Astrocyte (in vitro differentiated cells and primary cell): ENCODE measurements at regions not wholly inside any gene's neighbourhood (a gene's known extent, or its start where the extent isn't known, plus 50 kb on each side); places are given as distances from the start of the nearest gene placed in this dataset.

ENCODE experiments used
- DNase-seq: peaks from one replicate; pipeline ENCODE4 v3.0.0-alpha.2; 2010; ENCODE audit warnings: low read depth
- FAIRE-seq: peaks from 2 replicates; lab custom pipeline; 2011; peaks lifted over from hg19 to GRCh38; lab: Jason Lieb, UNC
- H2AFZ ChIP-seq: 2 replicates; pipeline ENCODE4 v1.6.0; 2012; ENCODE audit warnings: low read depth, low read length, inconsistent platforms
- H3K27ac ChIP-seq: 2 replicates; pipeline ENCODE4 v1.5.1; 2011; ENCODE audit warnings: low read depth, low read length, inconsistent platforms
- H3K27me3 ChIP-seq: 2 replicates; pipeline ENCODE4 v1.6.0; 2011; ENCODE audit warnings: low read length, inconsistent platforms; ENCODE audit not compliant: insufficient read depth
- H3K36me3 ChIP-seq: 2 replicates; pipeline ENCODE4 v1.5.1; 2011; ENCODE audit warnings: low read length, inconsistent platforms; ENCODE audit not compliant: insufficient read depth
- H3K4me1 ChIP-seq: 2 replicates; pipeline ENCODE4 v1.5.1; 2011; ENCODE audit warnings: low read length, inconsistent platforms; ENCODE audit not compliant: insufficient read depth
- H3K4me2 ChIP-seq: 2 replicates; pipeline ENCODE4 v1.6.0; 2012; ENCODE audit warnings: low read length, inconsistent platforms
- H3K4me3 ChIP-seq: 2 replicates; pipeline ENCODE4 v1.5.1; 2011; ENCODE audit warnings: low read depth, mild to moderate bottlenecking, low read length, inconsistent platforms; ENCODE audit not compliant: insufficient read depth
- H3K79me2 ChIP-seq: 2 replicates; pipeline ENCODE4 v1.6.0; 2012; ENCODE audit warnings: mild to moderate bottlenecking, low read length, inconsistent platforms; ENCODE audit not compliant: insufficient read depth
- H3K9ac ChIP-seq: 2 replicates; pipeline ENCODE4 v1.6.0; 2012; ENCODE audit warnings: mild to moderate bottlenecking, low read length, inconsistent platforms
- H3K9me3 ChIP-seq: 2 replicates; pipeline ENCODE4 v1.5.1; 2012; ENCODE audit warnings: low read depth, mild to moderate bottlenecking, low read length, inconsistent platforms; ENCODE audit not compliant: insufficient read depth
- H4K20me1 ChIP-seq: 2 replicates; pipeline ENCODE4 v1.6.0; 2012; ENCODE audit warnings: low read length, inconsistent platforms; ENCODE audit not compliant: insufficient read depth
- H3K27ac Mint-ChIP-seq: one replicate; pipeline ENCODE4 v1.8.0; 2021; ENCODE audit warnings: mild to moderate bottlenecking, mixed read lengths; ENCODE audit not compliant: unreplicated experiment
- H3K27me3 Mint-ChIP-seq: one replicate; pipeline ENCODE4 v1.8.0; 2021; ENCODE audit warnings: low read depth, mixed read lengths; ENCODE audit not compliant: unreplicated experiment
- H3K36me3 Mint-ChIP-seq: one replicate; pipeline ENCODE4 v1.8.0; 2021; ENCODE audit warnings: low read depth, mixed read lengths; ENCODE audit not compliant: unreplicated experiment
- H3K4me1 Mint-ChIP-seq: one replicate; pipeline ENCODE4 v1.8.0; 2021; ENCODE audit warnings: low read depth, mixed read lengths; ENCODE audit not compliant: unreplicated experiment
- H3K4me3 Mint-ChIP-seq: one replicate; pipeline ENCODE4 v1.8.0; 2021; ENCODE audit warnings: mild to moderate bottlenecking, moderate library complexity, mixed read lengths; ENCODE audit not compliant: unreplicated experiment
- H3K9me3 Mint-ChIP-seq: one replicate; pipeline ENCODE4 v1.8.0; 2021; ENCODE audit warnings: mild to moderate bottlenecking, mixed read lengths; ENCODE audit not compliant: unreplicated experiment
- CTCF ChIP-seq: IDR thresholded peaks from 2 replicates; pipeline ENCODE4 v1.5.1; 2011; ENCODE audit warnings: low read depth, mild to moderate bottlenecking, inconsistent platforms, low read length, moderate library complexity; ENCODE audit not compliant: insufficient read depth
- EZH2 ChIP-seq: IDR thresholded peaks from 2 replicates; pipeline ENCODE4 v1.6.1; 2012; ENCODE audit warnings: mild to moderate bottlenecking, low read length, inconsistent platforms; ENCODE audit not compliant: insufficient read depth

GRCh38 chr4:187224560-187224959 is 500.9 kb upstream of the FAT1 start:
- Histone ChIP-seq H3K36me3 (no peaks in the 10 kb centered on the region), H2AFZ (no peak overlapping the region), H3K79me2 (no peaks in the 10 kb centered on the region), H3K4me1 (peaks cover 4% of the 10 kb centered on the region), H3K4me3 (no peak overlapping the region), H4K20me1 (no peaks in the 10 kb centered on the region), H3K9me3 (no peaks in the 10 kb centered on the region), H3K27me3 (no peaks in the 10 kb centered on the region), H3K4me2 (no peak overlapping the region), H3K27ac (no peak overlapping the region), H3K9ac (no peak overlapping the region)
- TF ChIP-seq CTCF (no peak), EZH2 (no peak)
- DNase-seq (no peak), FAIRE-seq (no peak)
- H3K36me3 Mint-ChIP-seq, result no peaks in the 10 kb centered on the region
- no peaks in the 10 kb centered on the region for H3K9me3 Mint-ChIP-seq
- H3K4me3 Mint-ChIP-seq, result no peak overlapping the region
- H3K4me1 Mint-ChIP-seq, result peaks cover 8% of the 10 kb centered on the region
- H3K27ac Mint-ChIP-seq, result no peak overlapping the region
- no peaks in the 10 kb centered on the region for H3K27me3 Mint-ChIP-seq

- Histone ChIP-seq H3K27ac (no peak overlapping the region), H3K4me2 (no peak overlapping the region), H3K27me3 (no peaks in the 10 kb centered on the region), H3K4me1 (peaks cover 4% of the 10 kb centered on the region), H3K36me3 (no peaks in the 10 kb centered on the region), H3K79me2 (no peaks in the 10 kb centered on the region), H3K4me3 (no peak overlapping the region), H3K9me3 (no peaks in the 10 kb centered on the region), H2AFZ (no peak overlapping the region), H4K20me1 (no peaks in the 10 kb centered on the region), H3K9ac (no peak overlapping the region)
- DNase-seq (no peak), FAIRE-seq (no peak)
- Mint-ChIP-seq H3K27ac (peak overlapping the region; percentile 22), H3K4me1 (peaks cover 8% of the 10 kb centered on the region), H3K27me3 (no peaks in the 10 kb centered on the region), H3K9me3 (no peaks in the 10 kb centered on the region), H3K4me3 (no peak overlapping the region), H3K36me3 (no peaks in the 10 kb centered on the region)
- TF ChIP-seq EZH2 (no peak), CTCF (no peak)
Measured at GRCh38 chr4:187227907-187228704, 504.4 kb upstream of the FAT1 start.

- H3K4me3 Mint-ChIP-seq, result no peak overlapping the region
- Histone ChIP-seq H3K4me1 (peaks cover 10% of the 10 kb centered on the region), H3K36me3 (no peaks in the 10 kb centered on the region), H4K20me1 (no peaks in the 10 kb centered on the region), H3K9ac (no peak overlapping the region), H3K27ac (no peak overlapping the region), H3K4me2 (no peak overlapping the region), H3K9me3 (no peaks in the 10 kb centered on the region), H2AFZ (no peak overlapping the region), H3K27me3 (no peaks in the 10 kb centered on the region), H3K4me3 (no peak overlapping the region), H3K79me2 (no peaks in the 10 kb centered on the region)
- H3K36me3 Mint-ChIP-seq, result no peaks in the 10 kb centered on the region
- H3K27me3 Mint-ChIP-seq, result no peaks in the 10 kb centered on the region
- FAIRE-seq, result no peak
- H3K27ac Mint-ChIP-seq, result no peak overlapping the region
- H3K4me1 Mint-ChIP-seq, result peaks cover 20% of the 10 kb centered on the region
- DNase-seq, result no peak
- TF ChIP-seq CTCF (no peak), EZH2 (no peak)
- no peaks in the 10 kb centered on the region for H3K9me3 Mint-ChIP-seq
Measured at GRCh38 chr4:187232196-187232595, 508.5 kb upstream of the FAT1 start.
